KMS-11 (cell line): ENCODE measurements at regions not wholly inside any gene's neighbourhood (a gene's known extent, or its start where the extent isn't known, plus 50 kb on each side); places are given as distances from the start of the nearest gene placed in this dataset.

Experiments
- H2AFZ ChIP-seq: fragments of 200-600 bp; sonication (generic); 2 replicates; pipeline ENCODE4 v1.6.1; 2016; ENCODE audit warnings: antibody characterized with exemption, mixed run types, low read depth
- H3K27ac ChIP-seq: fragments of 200-600 bp; sonication (generic); 2 replicates; pipeline ENCODE4 v1.6.1; 2016; ENCODE audit warnings: mild to moderate bottlenecking, mixed run types
- H3K27me3 ChIP-seq: fragments of 200-600 bp; sonication (generic); 2 replicates; pipeline ENCODE4 v1.6.1; 2017; ENCODE audit warnings: mild to moderate bottlenecking, low read depth, mixed run types, moderate library complexity; ENCODE audit not compliant: insufficient read depth
- H3K36me3 ChIP-seq: fragments of 200-600 bp; sonication (generic); 2 replicates; pipeline ENCODE4 v1.6.1; 2017; ENCODE audit warnings: mild to moderate bottlenecking, mixed run types; ENCODE audit not compliant: insufficient read depth
- H3K4me1 ChIP-seq: fragments of 200-600 bp; sonication (generic); 2 replicates; pipeline ENCODE4 v1.6.1; 2016; ENCODE audit warnings: mild to moderate bottlenecking, low read depth, mixed run types; ENCODE audit not compliant: poor library complexity, severe bottlenecking
- H3K4me2 ChIP-seq: fragments of 200-600 bp; sonication (generic); 2 replicates; pipeline ENCODE4 v1.7.0; 2016; ENCODE audit warnings: mild to moderate bottlenecking, mixed run types
- H3K4me3 ChIP-seq: fragments of 200-600 bp; sonication (generic); IDR thresholded peaks from 2 replicates; pipeline ENCODE4 v1.6.1; 2017; ENCODE audit warnings: low read depth, low read length, mixed read lengths; ENCODE audit not compliant: insufficient read depth
- H3K79me2 ChIP-seq: fragments of 200-600 bp; sonication (generic); 2 replicates; pipeline ENCODE4 v1.6.1; 2016; ENCODE audit warnings: low read depth, mixed run types; ENCODE audit not compliant: insufficient read depth
- H3K9ac ChIP-seq: fragments of 200-600 bp; sonication (generic); 2 replicates; pipeline ENCODE4 v1.6.1; 2016; ENCODE audit warnings: mild to moderate bottlenecking, mixed run types
- H4K20me1 ChIP-seq: fragments of 200-600 bp; sonication (generic); 2 replicates; pipeline ENCODE4 v1.6.1; 2016; ENCODE audit warnings: mild to moderate bottlenecking, mixed run types; ENCODE audit not compliant: insufficient read depth
- TF ChIP-seq, protein P1 (sequence below): fragments of 200-600 bp; sonication (generic); conservative IDR thresholded peaks from 2 replicates; pipeline ENCODE4 v1.6.1; 2017; ENCODE audit warnings: low read depth, mild to moderate bottlenecking, antibody characterized with exemption, low read length, moderate library complexity, mixed read lengths

DNA sequence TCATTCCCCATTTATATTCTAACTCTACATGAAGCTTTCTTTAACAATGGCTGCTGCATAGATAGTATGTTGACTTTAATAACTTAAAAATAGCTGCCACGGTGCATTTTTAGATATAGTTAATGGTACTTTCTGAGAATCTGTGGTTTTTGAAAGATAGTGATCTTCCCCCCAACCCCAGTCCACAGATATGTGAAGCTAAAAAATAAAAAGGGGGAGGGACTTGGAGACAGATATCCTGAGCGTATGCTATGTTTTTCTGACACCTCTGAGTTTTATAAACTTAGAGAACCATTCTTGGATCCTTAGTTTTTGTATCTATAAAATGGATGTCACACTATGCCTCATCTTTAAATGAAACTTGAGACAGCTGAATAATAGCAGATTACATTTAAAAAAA is 120.5 kb downstream of the SNX18 start:
- Histone ChIP-seq H3K27me3 (no peaks in the 10 kb centered on the region), H3K79me2 (no peaks in the 10 kb centered on the region), H3K27ac (no peak overlapping the region), H3K4me3 (no peak overlapping the region), H2AFZ (no peak overlapping the region), H3K36me3 (no peaks in the 10 kb centered on the region), H3K4me1 (peaks cover 8% of the 10 kb centered on the region), H3K4me2 (no peak overlapping the region), H3K9ac (no peak overlapping the region), H4K20me1 (no peaks in the 10 kb centered on the region)
- TF ChIP-seq, protein P1, sequence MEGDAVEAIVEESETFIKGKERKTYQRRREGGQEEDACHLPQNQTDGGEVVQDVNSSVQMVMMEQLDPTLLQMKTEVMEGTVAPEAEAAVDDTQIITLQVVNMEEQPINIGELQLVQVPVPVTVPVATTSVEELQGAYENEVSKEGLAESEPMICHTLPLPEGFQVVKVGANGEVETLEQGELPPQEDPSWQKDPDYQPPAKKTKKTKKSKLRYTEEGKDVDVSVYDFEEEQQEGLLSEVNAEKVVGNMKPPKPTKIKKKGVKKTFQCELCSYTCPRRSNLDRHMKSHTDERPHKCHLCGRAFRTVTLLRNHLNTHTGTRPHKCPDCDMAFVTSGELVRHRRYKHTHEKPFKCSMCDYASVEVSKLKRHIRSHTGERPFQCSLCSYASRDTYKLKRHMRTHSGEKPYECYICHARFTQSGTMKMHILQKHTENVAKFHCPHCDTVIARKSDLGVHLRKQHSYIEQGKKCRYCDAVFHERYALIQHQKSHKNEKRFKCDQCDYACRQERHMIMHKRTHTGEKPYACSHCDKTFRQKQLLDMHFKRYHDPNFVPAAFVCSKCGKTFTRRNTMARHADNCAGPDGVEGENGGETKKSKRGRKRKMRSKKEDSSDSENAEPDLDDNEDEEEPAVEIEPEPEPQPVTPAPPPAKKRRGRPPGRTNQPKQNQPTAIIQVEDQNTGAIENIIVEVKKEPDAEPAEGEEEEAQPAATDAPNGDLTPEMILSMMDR: no peak

DNA sequence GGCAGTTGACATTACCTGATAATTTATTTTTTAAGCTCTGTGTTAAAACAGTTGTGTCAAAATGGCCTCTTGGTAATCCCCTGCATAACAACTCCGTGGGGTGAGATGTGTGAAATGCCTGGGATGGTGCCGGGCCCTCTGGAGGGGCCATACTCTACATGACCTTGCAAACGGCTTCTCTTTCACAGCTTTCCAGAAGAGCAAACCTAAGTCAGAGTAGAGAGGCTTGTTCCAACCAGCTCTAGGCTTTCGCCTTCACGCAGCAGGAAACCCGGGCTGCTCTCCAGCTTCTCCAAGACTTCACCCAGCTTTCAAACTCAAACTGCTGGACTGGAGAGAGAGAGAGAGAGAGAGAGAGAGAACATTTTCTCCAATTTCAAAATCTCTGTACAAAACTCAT is 120.1 kb downstream of the SNX18 start:
- no peak overlapping the region for H3K27ac ChIP-seq
- H3K4me2 ChIP-seq: no peak overlapping the region

DNA sequence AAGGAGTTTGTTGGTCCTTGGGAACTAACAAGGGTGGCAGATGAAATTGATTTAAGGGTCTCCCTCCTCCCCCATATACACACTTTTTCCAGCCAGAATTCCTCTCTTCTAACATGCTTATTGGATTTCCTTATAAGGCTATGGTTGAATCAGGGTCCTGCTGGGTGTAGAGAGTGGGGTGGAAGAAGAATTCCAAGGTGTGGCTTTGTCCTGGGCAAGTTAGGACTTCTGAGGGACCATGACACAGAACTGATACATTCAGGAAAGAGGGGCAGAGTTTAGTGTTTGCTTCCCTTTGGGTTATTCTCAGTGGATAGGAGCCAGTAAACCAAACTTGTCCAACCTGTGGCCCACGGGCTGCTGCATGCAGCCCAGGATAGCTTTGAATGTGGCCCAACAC is 116.5 kb downstream of the SNX18 start:
- Histone ChIP-seq H3K79me2 (no peaks in the 10 kb centered on the region), H2AFZ (no peak overlapping the region), H3K4me2 (no peak overlapping the region), H3K9ac (no peak overlapping the region), H4K20me1 (no peaks in the 10 kb centered on the region), H3K4me3 (no peak overlapping the region), H3K4me1 (peaks cover 8% of the 10 kb centered on the region), H3K27ac (no peak overlapping the region), H3K27me3 (no peaks in the 10 kb centered on the region), H3K36me3 (no peaks in the 10 kb centered on the region)
- TF ChIP-seq, protein P1: no peak

More for the DNA sequence above, 120.1 kb downstream of the SNX18 start:
- no peaks in the 10 kb centered on the region for H3K79me2 ChIP-seq
- TF ChIP-seq, protein P1: no peak
- H2AFZ ChIP-seq: no peak overlapping the region
- H4K20me1 ChIP-seq: no peaks in the 10 kb centered on the region
- H3K36me3 ChIP-seq: no peaks in the 10 kb centered on the region
- H3K4me1 ChIP-seq: peaks cover 8% of the 10 kb centered on the region
- no peak overlapping the region for H3K9ac ChIP-seq
- no peak overlapping the region for H3K4me3 ChIP-seq
- no peaks in the 10 kb centered on the region for H3K27me3 ChIP-seq

DNA sequence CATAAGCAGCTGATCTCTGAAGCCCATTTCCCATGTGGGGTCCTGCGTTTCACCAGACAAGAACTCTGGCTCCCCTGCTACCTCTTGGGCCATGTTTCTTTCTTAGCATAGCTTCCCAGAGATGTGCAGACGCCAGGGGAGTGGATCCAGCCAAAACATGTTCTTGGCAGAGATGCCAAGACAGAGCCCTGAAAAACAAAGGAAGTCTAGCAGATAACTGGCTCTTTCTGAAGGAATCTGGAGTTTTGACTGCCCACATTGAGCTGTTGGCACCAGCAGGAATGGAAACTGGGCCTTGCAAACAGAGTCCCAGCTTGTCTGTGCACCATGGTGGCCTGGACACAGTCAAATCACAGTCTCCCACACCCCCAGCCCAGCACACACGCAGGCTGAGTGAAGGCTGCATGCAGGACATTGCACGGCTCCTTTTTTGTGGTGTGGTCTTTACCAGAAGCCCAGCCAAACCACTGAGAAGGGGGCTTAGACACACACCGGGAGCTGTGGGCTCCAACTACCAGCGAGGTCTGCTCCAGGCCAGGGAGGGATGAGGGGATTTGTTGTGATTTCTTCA is 114.7 kb downstream of the SNX18 start:
- no peak overlapping the region for H2AFZ ChIP-seq
- H3K4me2 ChIP-seq: no peak overlapping the region

More for the DNA sequence above, 114.7 kb downstream of the SNX18 start:
- H3K4me1 ChIP-seq: no peaks in the 10 kb centered on the region
- H3K9ac ChIP-seq: no peak overlapping the region
- H4K20me1 ChIP-seq: no peaks in the 10 kb centered on the region
- no peak overlapping the region for H3K27ac ChIP-seq
- no peaks in the 10 kb centered on the region for H3K79me2 ChIP-seq
- H3K4me3 ChIP-seq: no peak overlapping the region
- TF ChIP-seq, protein P1: no peak
- no peaks in the 10 kb centered on the region for H3K36me3 ChIP-seq
- H3K27me3 ChIP-seq: no peaks in the 10 kb centered on the region
